ENCODE measurements at regions not wholly inside any gene's neighbourhood (a gene's known extent, or its start where the extent isn't known, plus 50 kb on each side); places are given as distances from the start of the nearest gene placed in this dataset.

DNA sequence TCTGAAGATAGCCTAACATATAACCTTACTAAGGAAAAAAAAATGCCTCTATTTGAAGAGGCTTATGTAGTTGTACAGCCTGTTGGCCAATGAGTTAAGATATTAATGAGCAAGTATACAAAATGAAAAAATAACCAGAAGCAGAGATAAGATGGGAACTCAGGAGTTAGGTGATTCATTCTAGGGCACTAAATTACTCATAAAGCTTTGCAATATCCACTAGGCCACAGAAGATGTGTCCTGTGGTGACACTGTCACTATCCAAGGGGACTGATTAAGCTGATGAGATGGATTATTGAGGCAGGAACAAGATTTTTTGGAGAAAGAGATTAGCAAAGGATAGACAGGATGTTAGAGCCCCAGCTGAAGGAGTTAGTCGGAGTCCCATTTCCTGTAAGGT, 99.6 kb downstream of the LIG4 start:
- no peaks in the 10 kb centered on the region for H3K9me2 ChIP-seq (replicated peaks; ENCODE audit: low read length)
- intact Hi-C loops (cut with micrococcal nuclease): no loop called here
- no peak for ATAC-seq
- no peaks in the 10 kb centered on the region for H3K4me1 ChIP-seq (ENCODE audit: insufficient read depth, low read length)
- H3K36me3 ChIP-seq (ENCODE audit: low read depth, low read length): no peaks in the 10 kb centered on the region
- no TSS peak for BruUV-seq (replicated peaks)
- H3K4me3 ChIP-seq (ENCODE audit: low read length): no peak overlapping the region
- H3K9me3 ChIP-seq (ENCODE audit: low read length): no peaks in the 10 kb centered on the region
- H3K9ac ChIP-seq (ENCODE audit: low read length): no peak overlapping the region
- H3K27ac ChIP-seq (ENCODE audit: low read length): no peak overlapping the region
- no peaks in the 10 kb centered on the region for H3K27me3 ChIP-seq (ENCODE audit: low read length)
- no peaks in the 10 kb centered on the region for H3K79me2 ChIP-seq (ENCODE audit: low read length)
- CTCF ChIA-PET: no interaction called here
- DNase-seq: no peak
- TF ChIP-seq EZH2phosphoT487 (IDR thresholded peaks at IDR 0.05; ENCODE audit: borderline replicate concordance, low read length): no peak
- TF ChIP-seq, protein P1, sequence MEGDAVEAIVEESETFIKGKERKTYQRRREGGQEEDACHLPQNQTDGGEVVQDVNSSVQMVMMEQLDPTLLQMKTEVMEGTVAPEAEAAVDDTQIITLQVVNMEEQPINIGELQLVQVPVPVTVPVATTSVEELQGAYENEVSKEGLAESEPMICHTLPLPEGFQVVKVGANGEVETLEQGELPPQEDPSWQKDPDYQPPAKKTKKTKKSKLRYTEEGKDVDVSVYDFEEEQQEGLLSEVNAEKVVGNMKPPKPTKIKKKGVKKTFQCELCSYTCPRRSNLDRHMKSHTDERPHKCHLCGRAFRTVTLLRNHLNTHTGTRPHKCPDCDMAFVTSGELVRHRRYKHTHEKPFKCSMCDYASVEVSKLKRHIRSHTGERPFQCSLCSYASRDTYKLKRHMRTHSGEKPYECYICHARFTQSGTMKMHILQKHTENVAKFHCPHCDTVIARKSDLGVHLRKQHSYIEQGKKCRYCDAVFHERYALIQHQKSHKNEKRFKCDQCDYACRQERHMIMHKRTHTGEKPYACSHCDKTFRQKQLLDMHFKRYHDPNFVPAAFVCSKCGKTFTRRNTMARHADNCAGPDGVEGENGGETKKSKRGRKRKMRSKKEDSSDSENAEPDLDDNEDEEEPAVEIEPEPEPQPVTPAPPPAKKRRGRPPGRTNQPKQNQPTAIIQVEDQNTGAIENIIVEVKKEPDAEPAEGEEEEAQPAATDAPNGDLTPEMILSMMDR (conservative IDR thresholded peaks at IDR 0.05; ENCODE audit: low read depth, low read length): no peak
- no peak for TF ChIP-seq EZH2 (IDR thresholded peaks at IDR 0.05; ENCODE audit: low read length, unreplicated experiment)
- POLR2A ChIA-PET (ENCODE audit: unreplicated experiment): no interaction called here
- no peaks in the 10 kb centered on the region for H4K20me1 ChIP-seq (ENCODE audit: low read length)
- no peak overlapping the region for H3K4me2 ChIP-seq (ENCODE audit: low read length)
- no peaks in the 10 kb centered on the region for H3F3A ChIP-seq (ENCODE audit: low read length, unreplicated experiment)
- no peak overlapping the region for H2AFZ ChIP-seq (ENCODE audit: low read length)

DNA sequence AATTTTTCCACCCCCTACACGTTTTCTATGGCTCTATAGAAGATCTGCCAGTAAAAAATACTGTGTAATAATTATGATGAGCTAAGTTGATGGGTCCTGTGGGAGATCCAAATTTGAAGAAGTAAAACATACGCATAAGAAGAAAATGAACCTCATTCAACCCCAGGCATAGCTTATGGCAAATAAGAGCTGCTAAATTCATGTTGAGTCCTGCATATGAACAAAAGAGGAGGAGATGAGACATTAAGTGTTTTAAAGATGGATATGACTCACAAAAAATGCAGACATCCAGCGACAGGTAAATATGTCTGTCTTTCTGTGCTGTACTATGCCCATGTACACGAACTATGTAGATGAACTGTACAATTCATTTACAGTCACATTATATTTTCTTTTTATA, 101.9 kb downstream of the LIG4 start:
- no peaks in the 10 kb centered on the region for H3K4me1 ChIP-seq (ENCODE audit: insufficient read depth, low read length)
- H3K9ac ChIP-seq (ENCODE audit: low read length): no peak overlapping the region
- intact Hi-C loops (cut with micrococcal nuclease): no loop called here
- no peaks in the 10 kb centered on the region for H3F3A ChIP-seq (ENCODE audit: low read length, unreplicated experiment)
- ChIA-PET CTCF (no interaction called here), POLR2A (ENCODE audit: unreplicated experiment) (no interaction called here)
- H3K36me3 ChIP-seq (ENCODE audit: low read depth, low read length): no peaks in the 10 kb centered on the region
- no peaks in the 10 kb centered on the region for H3K9me2 ChIP-seq (replicated peaks; ENCODE audit: low read length)
- no peaks in the 10 kb centered on the region for H3K9me3 ChIP-seq (ENCODE audit: low read length)
- no peak overlapping the region for H3K4me2 ChIP-seq (ENCODE audit: low read length)
- DNase-seq: no peak
- no peak overlapping the region for H3K27ac ChIP-seq (ENCODE audit: low read length)
- TF ChIP-seq, protein P1 (conservative IDR thresholded peaks at IDR 0.05; ENCODE audit: low read depth, low read length): no peak
- no peak for TF ChIP-seq EZH2 (IDR thresholded peaks at IDR 0.05; ENCODE audit: low read length, unreplicated experiment)
- TF ChIP-seq EZH2phosphoT487 (IDR thresholded peaks at IDR 0.05; ENCODE audit: borderline replicate concordance, low read length): no peak
- no peak overlapping the region for H2AFZ ChIP-seq (ENCODE audit: low read length)
- no TSS peak for BruUV-seq (replicated peaks)
- ATAC-seq: no peak
- H3K79me2 ChIP-seq (ENCODE audit: low read length): no peaks in the 10 kb centered on the region
- H4K20me1 ChIP-seq (ENCODE audit: low read length): no peaks in the 10 kb centered on the region
- H3K27me3 ChIP-seq (ENCODE audit: low read length): no peaks in the 10 kb centered on the region
- H3K4me3 ChIP-seq (ENCODE audit: low read length): no peak overlapping the region

- no peak for TF ChIP-seq EZH2phosphoT487 (IDR thresholded peaks at IDR 0.05; ENCODE audit: borderline replicate concordance, low read length)
- no peak for TF ChIP-seq EZH2 (IDR thresholded peaks at IDR 0.05; ENCODE audit: low read length, unreplicated experiment)
- TF ChIP-seq, protein P1 (conservative IDR thresholded peaks at IDR 0.05; ENCODE audit: low read depth, low read length): no peak
- no peak overlapping the region for H3K27ac ChIP-seq (ENCODE audit: low read length)
- peaks cover 17% of the 10 kb centered on the region for H3K4me1 ChIP-seq (ENCODE audit: insufficient read depth, low read length)
- no peak overlapping the region for H2AFZ ChIP-seq (ENCODE audit: low read length)
- ATAC-seq (no peak), DNase-seq (no peak)
- no peaks in the 10 kb centered on the region for H3K79me2 ChIP-seq (ENCODE audit: low read length)
- no peaks in the 10 kb centered on the region for H4K20me1 ChIP-seq (ENCODE audit: low read length)
- H3K9ac ChIP-seq (ENCODE audit: low read length): no peak overlapping the region
- POLR2A ChIA-PET (ENCODE audit: unreplicated experiment): no interaction called here
- H3K36me3 ChIP-seq (ENCODE audit: low read depth, low read length): no peaks in the 10 kb centered on the region
- no peak overlapping the region for H3K4me3 ChIP-seq (ENCODE audit: low read length)
- BruUV-seq (replicated peaks): no TSS peak
- no peaks in the 10 kb centered on the region for H3K9me2 ChIP-seq (replicated peaks; ENCODE audit: low read length)
- intact Hi-C loops (cut with micrococcal nuclease): loop anchor here (5.0 kb wide), 1 partner anchor 53 kb away; no protein-coding TSS in a partner anchor
- H3K9me3 ChIP-seq (ENCODE audit: low read length): no peaks in the 10 kb centered on the region
- H3K27me3 ChIP-seq (ENCODE audit: low read length): no peaks in the 10 kb centered on the region
- CTCF ChIA-PET: no interaction called here
- no peaks in the 10 kb centered on the region for H3F3A ChIP-seq (ENCODE audit: low read length, unreplicated experiment)
- no peak overlapping the region for H3K4me2 ChIP-seq (ENCODE audit: low read length)
Measured at GRCh38 chr13:108104736-108105135, 110.6 kb downstream of the LIG4 start.

All from PC-3 (cell line).